ENCODE measurements at regions not wholly inside any gene's neighbourhood (a gene's known extent, or its start where the extent isn't known, plus 50 kb on each side); places are given as distances from the start of the nearest gene placed in this dataset.
"Not testable (repeated sequence)": the region's sequence is repeated elsewhere in the genome, so short reads cannot be mapped to it uniquely, and the experiment has no call there.

- TF ChIP-seq SNAI2, ESRRG (CRISPR knock-in tag; IDR thresholded peaks at IDR 0.05): not testable (repeated sequence)
These were observed 234.0 kb upstream of the NRIP1 start for GRCh38 chr21:15298755-15299154.

Data from SK-N-SH treated with all-trans-retinoic acid at 6 μM for 48 hours (cell line).